AG08395 (cell line): ENCODE measurements at regions not wholly inside any gene's neighbourhood (a gene's known extent, or its start where the extent isn't known, plus 50 kb on each side); places are given as distances from the start of the nearest gene placed in this dataset.
A peak's percentile ranks its signal among the peaks of the same experiment; 100 is the strongest.
"Not testable (repeated sequence)": the region's sequence is repeated elsewhere in the genome, so short reads cannot be mapped to it uniquely, and the experiment has no call there.

ENCODE experiments used
- DNase-seq: peaks from one replicate; pipeline ENCODE4 v3.0.0; 2012; ENCODE audit warnings: mixed read lengths, low spot score

- no peak for DNase-seq
Observed at GRCh38 chr12:107500307-107500706, 185.3 kb upstream of the PWP1 start.

GRCh38 chr12:107501681-107502080 lies 183.9 kb upstream of the PWP1 start:
- no peak for DNase-seq

GRCh38 chr12:107503129-107503855 lies 182.3 kb upstream of the PWP1 start:
- no peak for DNase-seq

GRCh38 chr12:107503887-107504885 lies 181.4 kb upstream of the PWP1 start:
- no peak for DNase-seq

- no peak for DNase-seq
Observed at GRCh38 chr12:107509421-107509820, 176.2 kb upstream of the PWP1 start.

- DNase-seq, result no peak
Observed at GRCh38 chr12:107510211-107510610, 175.4 kb upstream of the PWP1 start.

- peak; percentile 62 for DNase-seq
Observed at GRCh38 chr12:107511292-107511691, 174.3 kb upstream of the PWP1 start.

- DNase-seq, result peak; percentile 20
Observed at GRCh38 chr12:107512391-107512790, 173.2 kb upstream of the PWP1 start.

- DNase-seq, result no peak
Observed at GRCh38 chr12:107513184-107513583, 172.4 kb upstream of the PWP1 start.

- no peak for DNase-seq
Observed at GRCh38 chr12:107513636-107514400, 171.8 kb upstream of the PWP1 start.

GRCh38 chr12:107514887-107515445 lies 170.6 kb upstream of the PWP1 start:
- DNase-seq, result peak; percentile 69

- DNase-seq, result peak; percentile 87
Observed at GRCh38 chr12:107515446-107515958, 170.1 kb upstream of the PWP1 start.

GRCh38 chr12:107517816-107518215 lies 167.8 kb upstream of the PWP1 start:
- not testable (repeated sequence) for DNase-seq

GRCh38 chr12:107518868-107519267 lies 166.7 kb upstream of the PWP1 start:
- no peak for DNase-seq

- no peak for DNase-seq
Observed at GRCh38 chr12:107519906-107520859, 165.4 kb upstream of the PWP1 start.

- no peak for DNase-seq
Observed at GRCh38 chr12:107521826-107522355, 163.7 kb upstream of the PWP1 start.

- DNase-seq, result no peak
Observed at GRCh38 chr12:107522692-107523477, 162.7 kb upstream of the PWP1 start.

GRCh38 chr12:107523775-107524535 lies 161.6 kb upstream of the PWP1 start:
- DNase-seq, result no peak
